Loucy (cell line): ENCODE measurements at regions not wholly inside any gene's neighbourhood (a gene's known extent, or its start where the extent isn't known, plus 50 kb on each side); places are given as distances from the start of the nearest gene placed in this dataset.

Experiments
- H2AFZ ChIP-seq: fragments of 200-600 bp; sonication (generic); 2 replicates; pipeline ENCODE4 v1.6.0; 2016; ENCODE audit warnings: antibody characterized with exemption, mild to moderate bottlenecking, low read length, moderate library complexity
- H3F3A ChIP-seq: fragments of 200-600 bp; 2 replicates; pipeline ENCODE4 v1.6.0; 2016; ENCODE audit warnings: antibody characterized with exemption, low read depth, mild to moderate bottlenecking
- H3K27me3 ChIP-seq: fragments of 200-600 bp; sonication (generic); 2 replicates; pipeline ENCODE4 v1.6.1; 2014; ENCODE audit warnings: low read length, mild to moderate bottlenecking; ENCODE audit not compliant: insufficient read depth, poor library complexity, severe bottlenecking
- H3K36me3 ChIP-seq: fragments of 200-600 bp; sonication (generic); 2 replicates; pipeline ENCODE4 v1.6.1; 2016; ENCODE audit warnings: low read length; ENCODE audit not compliant: insufficient read depth
- H3K4me1 ChIP-seq: fragments of 200-600 bp; sonication (generic); 2 replicates; pipeline ENCODE4 v1.5.1; 2014; ENCODE audit warnings: low read length, mild to moderate bottlenecking; ENCODE audit not compliant: insufficient read depth, poor library complexity, severe bottlenecking
- H3K4me2 ChIP-seq: fragments of 200-600 bp; sonication (generic); 2 replicates; pipeline ENCODE4 v1.6.0; 2014; ENCODE audit warnings: antibody characterized with exemption, low read length, low read depth, mild to moderate bottlenecking; ENCODE audit not compliant: poor library complexity, severe bottlenecking
- H3K4me3 ChIP-seq: fragments of 200-600 bp; sonication (generic); 2 replicates; pipeline ENCODE4 v1.5.1; 2014; ENCODE audit warnings: low read length, mild to moderate bottlenecking, mixed read lengths; ENCODE audit not compliant: poor library complexity, severe bottlenecking
- H3K79me2 ChIP-seq: fragments of 200-600 bp; sonication (generic); 2 replicates; pipeline ENCODE4 v1.6.1; 2014; ENCODE audit warnings: low read length; ENCODE audit not compliant: insufficient read depth
- H3K9ac ChIP-seq: fragments of 200-600 bp; sonication (generic); 2 replicates; pipeline ENCODE4 v1.6.0; 2014; ENCODE audit warnings: mild to moderate bottlenecking, low read depth, low read length, moderate library complexity; ENCODE audit not compliant: poor library complexity, severe bottlenecking
- H3K9me2 ChIP-seq: fragments of 200-600 bp; sonication (generic); replicated peaks from 2 replicates; pipeline ENCODE4 v1.6.1; 2016; ENCODE audit warnings: low read depth, low read length, mixed read lengths
- H3K9me3 ChIP-seq: fragments of 200-600 bp; sonication (generic); 2 replicates; pipeline ENCODE4 v1.6.1; 2014; ENCODE audit warnings: mild to moderate bottlenecking, antibody characterized with exemption, low read length, low read depth; ENCODE audit not compliant: insufficient read depth
- H4K20me1 ChIP-seq: fragments of 200-600 bp; sonication (generic); 2 replicates; pipeline ENCODE4 v1.6.0; 2014; ENCODE audit warnings: antibody characterized with exemption, low read length, mild to moderate bottlenecking; ENCODE audit not compliant: insufficient read depth, poor library complexity, severe bottlenecking
- EZH2phosphoT487 ChIP-seq: fragments of 200-600 bp; IDR thresholded peaks from 2 replicates; pipeline ENCODE4 v1.6.1; 2018; ENCODE audit warnings: antibody characterized with exemption, mild to moderate bottlenecking, moderate library complexity, borderline replicate concordance
- TF ChIP-seq, protein P1 (sequence below): fragments of 200-600 bp; sonication (generic); conservative IDR thresholded peaks from 2 replicates; pipeline ENCODE4 v1.5.1; 2014; ENCODE audit warnings: mild to moderate bottlenecking, antibody characterized with exemption, low read length

DNA sequence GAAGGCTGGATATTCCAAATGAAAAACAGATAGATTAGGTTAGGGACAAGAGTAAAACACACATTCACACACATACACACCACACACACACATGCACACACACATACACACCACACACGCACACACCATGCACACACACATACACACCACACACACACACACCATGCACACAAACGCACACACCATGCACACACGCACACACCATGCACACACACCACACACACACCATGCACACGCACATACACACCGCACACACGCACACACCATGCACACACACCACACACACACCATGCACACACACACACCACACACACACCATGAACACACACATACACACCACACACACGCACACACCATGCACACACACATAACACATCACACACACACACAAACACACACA lies 203.7 kb upstream of the ZFHX3 start:
- Histone ChIP-seq H3K9me2 (no peaks in the 10 kb centered on the region), H3K79me2 (no peaks in the 10 kb centered on the region), H3K36me3 (no peaks in the 10 kb centered on the region), H3K9ac (no peak overlapping the region), H3K4me2 (no peak overlapping the region), H3K27me3 (no peaks in the 10 kb centered on the region), H3K4me1 (no peaks in the 10 kb centered on the region), H3F3A (no peaks in the 10 kb centered on the region), H3K9me3 (no peaks in the 10 kb centered on the region), H3K4me3 (no peak overlapping the region), H2AFZ (no peak overlapping the region), H4K20me1 (no peaks in the 10 kb centered on the region)
- TF ChIP-seq, protein P1, sequence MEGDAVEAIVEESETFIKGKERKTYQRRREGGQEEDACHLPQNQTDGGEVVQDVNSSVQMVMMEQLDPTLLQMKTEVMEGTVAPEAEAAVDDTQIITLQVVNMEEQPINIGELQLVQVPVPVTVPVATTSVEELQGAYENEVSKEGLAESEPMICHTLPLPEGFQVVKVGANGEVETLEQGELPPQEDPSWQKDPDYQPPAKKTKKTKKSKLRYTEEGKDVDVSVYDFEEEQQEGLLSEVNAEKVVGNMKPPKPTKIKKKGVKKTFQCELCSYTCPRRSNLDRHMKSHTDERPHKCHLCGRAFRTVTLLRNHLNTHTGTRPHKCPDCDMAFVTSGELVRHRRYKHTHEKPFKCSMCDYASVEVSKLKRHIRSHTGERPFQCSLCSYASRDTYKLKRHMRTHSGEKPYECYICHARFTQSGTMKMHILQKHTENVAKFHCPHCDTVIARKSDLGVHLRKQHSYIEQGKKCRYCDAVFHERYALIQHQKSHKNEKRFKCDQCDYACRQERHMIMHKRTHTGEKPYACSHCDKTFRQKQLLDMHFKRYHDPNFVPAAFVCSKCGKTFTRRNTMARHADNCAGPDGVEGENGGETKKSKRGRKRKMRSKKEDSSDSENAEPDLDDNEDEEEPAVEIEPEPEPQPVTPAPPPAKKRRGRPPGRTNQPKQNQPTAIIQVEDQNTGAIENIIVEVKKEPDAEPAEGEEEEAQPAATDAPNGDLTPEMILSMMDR, result no peak

DNA sequence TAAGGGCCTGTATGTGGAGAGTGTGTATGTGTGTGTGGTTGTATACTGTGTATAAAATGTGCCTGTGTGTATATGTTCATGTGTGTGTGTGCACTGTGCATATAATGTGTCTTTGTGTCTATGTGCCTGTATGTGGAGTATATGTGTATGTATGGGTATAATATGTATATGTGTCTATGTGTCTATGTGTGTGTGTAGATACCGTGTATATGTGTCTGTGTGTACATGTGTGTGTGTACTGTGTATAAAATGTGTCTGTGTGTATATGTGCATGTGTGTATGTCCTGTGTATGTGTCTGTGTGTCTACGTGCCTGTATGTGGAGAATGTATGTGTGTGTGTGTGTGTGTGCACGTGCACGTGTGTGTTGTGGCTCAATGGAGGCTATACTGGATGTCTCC lies 200.4 kb upstream of the ZFHX3 start:
- Histone ChIP-seq H4K20me1 (no peaks in the 10 kb centered on the region), H3K9me2 (no peaks in the 10 kb centered on the region), H3K79me2 (no peaks in the 10 kb centered on the region), H3K9me3 (no peaks in the 10 kb centered on the region), H3F3A (no peaks in the 10 kb centered on the region), H3K27me3 (no peaks in the 10 kb centered on the region), H3K36me3 (no peaks in the 10 kb centered on the region), H3K9ac (no peak overlapping the region), H2AFZ (no peak overlapping the region), H3K4me3 (no peak overlapping the region), H3K4me1 (no peaks in the 10 kb centered on the region), H3K4me2 (no peak overlapping the region)
- TF ChIP-seq EZH2phosphoT487, result no peak
- TF ChIP-seq, protein P1, result no peak

DNA sequence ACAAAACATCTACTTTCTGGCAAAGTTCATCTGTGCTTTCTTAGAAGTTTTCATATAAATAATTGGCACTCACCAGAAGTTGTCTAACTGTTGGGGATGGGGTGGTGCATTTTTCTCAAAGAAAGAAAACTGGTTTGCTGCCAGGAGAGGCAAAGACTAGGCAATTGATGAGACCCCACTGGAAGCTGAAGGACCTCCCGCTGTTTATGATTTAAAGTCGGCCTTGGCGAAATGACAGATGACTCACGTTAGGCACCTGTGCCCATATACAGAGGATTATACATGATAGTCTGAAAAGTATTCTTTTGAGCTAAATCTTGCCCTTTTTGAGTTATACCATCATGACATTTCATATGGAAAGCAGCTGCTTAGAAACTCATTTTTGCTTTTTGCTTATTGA lies 193.0 kb upstream of the ZFHX3 start:
- H3K27me3 ChIP-seq, result no peaks in the 10 kb centered on the region
- H3K4me3 ChIP-seq, result no peak overlapping the region
- no peak overlapping the region for H2AFZ ChIP-seq
- H3K79me2 ChIP-seq, result no peaks in the 10 kb centered on the region
- no peak for TF ChIP-seq EZH2phosphoT487
- TF ChIP-seq, protein P1, result no peak
- no peaks in the 10 kb centered on the region for H4K20me1 ChIP-seq
- no peaks in the 10 kb centered on the region for H3K4me1 ChIP-seq
- H3F3A ChIP-seq, result no peaks in the 10 kb centered on the region
- no peaks in the 10 kb centered on the region for H3K36me3 ChIP-seq
- no peaks in the 10 kb centered on the region for H3K9me3 ChIP-seq
- no peak overlapping the region for H3K4me2 ChIP-seq
- no peaks in the 10 kb centered on the region for H3K9me2 ChIP-seq
- H3K9ac ChIP-seq, result no peak overlapping the region
